Brain pericyte (primary cell): ENCODE measurements at regions not wholly inside any gene's neighbourhood (a gene's known extent, or its start where the extent isn't known, plus 50 kb on each side); places are given as distances from the start of the nearest gene placed in this dataset.

Experiments
- DNase-seq: peaks from one replicate; pipeline ENCODE4 v3.0.0-alpha.2; 2012; ENCODE audit warnings: low read depth, low spot score

- no peak for DNase-seq
Measured at GRCh38 chr10:83577421-83577820, 561.9 kb upstream of the GHITM start.

GRCh38 chr10:83580373-83581012, 558.8 kb upstream of the GHITM start:
- DNase-seq: no peak

- no peak for DNase-seq
Measured at GRCh38 chr10:83582407-83583095, 556.8 kb upstream of the GHITM start.

GRCh38 chr10:83585686-83586085, 553.6 kb upstream of the GHITM start:
- no peak for DNase-seq

- DNase-seq: no peak
Measured at GRCh38 chr10:83592337-83592935, 546.9 kb upstream of the GHITM start.

GRCh38 chr10:83603708-83604107, 535.6 kb upstream of the GHITM start:
- no peak for DNase-seq

- DNase-seq: no peak
Measured at GRCh38 chr10:83605783-83606630, 533.3 kb upstream of the GHITM start.

GRCh38 chr10:83607959-83608745, 531.2 kb upstream of the GHITM start:
- no peak for DNase-seq

GRCh38 chr10:83612050-83612449, 527.3 kb upstream of the GHITM start:
- DNase-seq: no peak

GRCh38 chr10:83612746-83613145, 526.6 kb upstream of the GHITM start:
- DNase-seq: no peak

- no peak for DNase-seq
Measured at GRCh38 chr10:83617172-83617571, 522.1 kb upstream of the GHITM start.

GRCh38 chr10:83617692-83618545, 521.4 kb upstream of the GHITM start:
- no peak for DNase-seq

- no peak for DNase-seq
Measured at GRCh38 chr10:83625831-83626360, 513.4 kb upstream of the GHITM start.

- no peak for DNase-seq
Measured at GRCh38 chr10:83632701-83633100, 506.6 kb upstream of the GHITM start.

GRCh38 chr10:83633547-83633946, 505.8 kb upstream of the GHITM start:
- DNase-seq: no peak

- DNase-seq: no peak
Measured at GRCh38 chr10:83636826-83637225, 502.5 kb upstream of the GHITM start.

- no peak for DNase-seq
Measured at GRCh38 chr10:83647526-83647925, 491.8 kb upstream of the GHITM start.

- DNase-seq: no peak
Measured at GRCh38 chr10:83648201-83648600, 491.1 kb upstream of the GHITM start.

- DNase-seq: no peak
Measured at GRCh38 chr10:83649471-83649870, 489.8 kb upstream of the GHITM start.

- no peak for DNase-seq
Measured at GRCh38 chr10:83654689-83655088, 484.6 kb upstream of the GHITM start.
